SK-N-SH (cell line): ENCODE measurements at regions not wholly inside any gene's neighbourhood (a gene's known extent, or its start where the extent isn't known, plus 50 kb on each side); places are given as distances from the start of the nearest gene placed in this dataset.

Source experiments
- CTCF ChIA-PET: fragments of 300-600, 350-600 bp; formaldehyde crosslinking; extraction: SDS; loops from one replicate; lab custom pipeline; 2021; lab: Yijun Ruan, JAX
- POLR2A ChIA-PET: fragments of 350-600 bp; sonication (Branson Sonifier 250); formaldehyde crosslinking; extraction: SDS; loops from one replicate; lab custom pipeline; 2020; ENCODE audit warnings: antibody characterized with exemption, inconsistent platforms; lab: Yijun Ruan, JAX
- DNase-seq: peaks from one replicate; pipeline ENCODE4 v3.0.0; 2012
- H2AFZ ChIP-seq: fragments of 200-600 bp; sonication (generic); 2 replicates; pipeline ENCODE4 v1.8.1; 2016; ENCODE audit warnings: antibody characterized with exemption, mild to moderate bottlenecking, low read depth
- H3F3A ChIP-seq: fragments of 200-600 bp; sonication (generic); replicated peaks from 2 replicates; pipeline ENCODE3; 2016; ENCODE audit warnings: antibody characterized with exemption, mild to moderate bottlenecking; ENCODE audit not compliant: insufficient read depth
- H3K27ac ChIP-seq, 2 experiments: fragments of 200-500 bp in 1 of 2; fragments of 200-600 bp in 1 of 2; sonication (Bioruptor generic) in 1 of 2; sonication (generic), shearing (Covaris generic) in 1 of 2; 2 replicates each; pipeline versions ENCODE4 v1.5.1 to v1.6.1; 2014 to 2016; ENCODE audit warnings: low read depth in 2 of 2, inconsistent platforms in 1 of 2, low read length in 1 of 2, mild to moderate bottlenecking in 1 of 2, mixed read lengths in 1 of 2
- H3K27me3 ChIP-seq: fragments of 200-600 bp; sonication (generic), shearing (Covaris generic); 2 replicates; pipeline ENCODE4 v1.6.1; 2016; ENCODE audit warnings: mixed run types; ENCODE audit not compliant: insufficient read depth
- H3K36me3 ChIP-seq, 2 experiments: fragments of 200-500 bp in 1 of 2; fragments of 200-600 bp in 1 of 2; sonication (Bioruptor generic) in 1 of 2; sonication (generic) in 1 of 2; replicated peaks in 1 of 2; 2 replicates each; pipeline versions ENCODE3 to v1.5.1; 2014 to 2016; ENCODE audit warnings: low read length in 1 of 2, mild to moderate bottlenecking in 1 of 2; ENCODE audit not compliant: insufficient read depth in 2 of 2, control insufficient read depth in 1 of 2
- H3K4me1 ChIP-seq, 2 experiments: fragments of 200-500 bp in 1 of 2; fragments of 200-600 bp in 1 of 2; sonication (Bioruptor generic) in 1 of 2; sonication (generic), shearing (Covaris generic) in 1 of 2; 2 replicates each; pipeline versions ENCODE4 v1.5.1 to v1.6.1; 2014 to 2016; ENCODE audit warnings: low read depth in 1 of 2, low read length in 1 of 2, mixed run types in 1 of 2; ENCODE audit not compliant: insufficient read depth in 2 of 2, control insufficient read depth in 1 of 2
- H3K4me2 ChIP-seq: fragments of 200-600 bp; sonication (generic), shearing (Covaris generic); 2 replicates; pipeline ENCODE4 v1.6.1; 2017; ENCODE audit warnings: mixed run types
- H3K4me3 ChIP-seq, 2 experiments: fragments of 200-500 bp in 1 of 2; fragments of 200-600 bp in 1 of 2; sonication (Bioruptor generic) in 1 of 2; sonication (generic), shearing (Covaris generic) in 1 of 2; 2 replicates each; pipeline versions ENCODE4 v1.5.1 to v1.8.1; 2014 to 2016; ENCODE audit warnings: low read depth in 2 of 2, inconsistent platforms in 1 of 2, low read length in 1 of 2, mild to moderate bottlenecking in 1 of 2, mixed read lengths in 1 of 2, moderate library complexity in 1 of 2
- H3K79me2 ChIP-seq: fragments of 200-600 bp; sonication (generic); 2 replicates; pipeline ENCODE4 v1.8.1; 2017; ENCODE audit warnings: mild to moderate bottlenecking; ENCODE audit not compliant: insufficient read depth
- H3K9ac ChIP-seq: fragments of 200-600 bp; sonication (generic); 2 replicates; pipeline ENCODE4 v1.6.1; 2017; ENCODE audit warnings: mixed run types
- H3K9me2 ChIP-seq: fragments of 200-600 bp; sonication (generic); 2 replicates; pipeline ENCODE4 v1.6.1; 2017; ENCODE audit warnings: mixed run types
- H3K9me3 ChIP-seq: fragments of 200-600 bp; sonication (generic); 2 replicates; pipeline ENCODE4 v1.6.1; 2017; ENCODE audit warnings: mixed run types, mild to moderate bottlenecking, moderate library complexity
- H4K20me1 ChIP-seq: fragments of 200-600 bp; sonication (generic); 2 replicates; pipeline ENCODE4 v1.6.1; 2017; ENCODE audit warnings: mild to moderate bottlenecking, mixed run types; ENCODE audit not compliant: insufficient read depth
- CHD2 ChIP-seq: fragments of 150-350 bp; IDR thresholded peaks from 2 replicates; pipeline ENCODE4 v1.6.1; 2018; ENCODE audit warnings: low read length; ENCODE audit not compliant: partially characterized antibody
- ELF1 ChIP-seq: IDR thresholded peaks from 2 replicates; pipeline ENCODE4 v1.4.0; 2012
- EP300 ChIP-seq, 2 experiments: IDR thresholded peaks; 2 replicates each; pipeline versions ENCODE4 v1.4.0 to v1.6.1; 2012; ENCODE audit warnings: borderline replicate concordance in 1 of 2, low read depth in 1 of 2, low read length in 1 of 2
- FOSL2 ChIP-seq: IDR thresholded peaks from 2 replicates; pipeline ENCODE4 v1.4.0; 2012; ENCODE audit warnings: low read depth, mild to moderate bottlenecking, moderate library complexity, borderline replicate concordance
- JUND ChIP-seq: IDR thresholded peaks from 2 replicates; pipeline ENCODE4 v1.4.0; 2012
- MXI1 ChIP-seq: IDR thresholded peaks from 2 replicates; pipeline ENCODE4 v1.6.1; 2012; ENCODE audit warnings: mild to moderate bottlenecking, low read depth, low read length, improper control_type of control experiment
- NFIC ChIP-seq: IDR thresholded peaks from 2 replicates; pipeline ENCODE4 v1.4.0; 2012; ENCODE audit warnings: borderline replicate concordance
- POLR2AphosphoS5 ChIP-seq: IDR thresholded peaks from 2 replicates; pipeline ENCODE4 v1.6.1; 2012; ENCODE audit warnings: low read depth, low read length
- REST ChIP-seq: IDR thresholded peaks from 2 replicates; pipeline ENCODE4 v1.6.1; 2012; ENCODE audit warnings: mild to moderate bottlenecking, low read depth, low read length, moderate library complexity
- SIN3A ChIP-seq: IDR thresholded peaks from 2 replicates; pipeline ENCODE4 v1.6.1; 2012; ENCODE audit warnings: low read depth, mild to moderate bottlenecking, low read length, moderate library complexity, borderline replicate concordance
- SMC3 ChIP-seq: IDR thresholded peaks from 2 replicates; pipeline ENCODE4 v1.6.1; 2012; ENCODE audit warnings: low read depth, low read length, improper control_type of control experiment
- TAF1 ChIP-seq: IDR thresholded peaks from 2 replicates; pipeline ENCODE4 v1.6.1; 2012; ENCODE audit warnings: low read depth, mild to moderate bottlenecking, low read length, moderate library complexity, borderline replicate concordance
- TEAD4 ChIP-seq: IDR thresholded peaks from 2 replicates; pipeline ENCODE4 v1.4.0; 2012; ENCODE audit warnings: mild to moderate bottlenecking, borderline replicate concordance; ENCODE audit not compliant: insufficient read depth
- WGBS: methylation state at CpG from one replicate; pipeline ENCODE4 v1.1.6; 2017; ENCODE audit warnings: low lambda C conversion rate; 5-methylcytosine and 5-hydroxymethylcytosine counted together
- TF ChIP-seq, protein P1 (sequence below): fragments of 200-600 bp; sonication (generic); IDR thresholded peaks from 2 replicates; pipeline ENCODE4 v1.6.1; 2017; ENCODE audit warnings: antibody characterized with exemption, mild to moderate bottlenecking, moderate library complexity
- TF ChIP-seq, protein P2 (sequence below): IDR thresholded peaks from 2 replicates; pipeline ENCODE4 v1.4.0; 2012; ENCODE audit warnings: low read depth, borderline replicate concordance
- TF ChIP-seq, protein P3 (sequence below): IDR thresholded peaks from 2 replicates; pipeline ENCODE4 v1.4.0; 2012; ENCODE audit warnings: low read depth, borderline replicate concordance
- TF ChIP-seq, protein P4 (sequence below): fragments of 150-350 bp; IDR thresholded peaks from 2 replicates; pipeline ENCODE4 v1.6.1; 2017; ENCODE audit warnings: antibody characterized with exemption, low read length, low read depth, borderline replicate concordance

GRCh38 chr4:163871078-163871477 is 376.6 kb downstream of the TMA16 start:
- Histone ChIP-seq H3F3A (no peaks in the 10 kb centered on the region), H3K9me2 (no peaks in the 10 kb centered on the region), H3K4me3 (no peak overlapping the region), H3K4me1 (no peaks in the 10 kb centered on the region), H3K4me2 (no peak overlapping the region), H3K9me3 (no peaks in the 10 kb centered on the region), H3K79me2 (no peaks in the 10 kb centered on the region), H3K9ac (no peak overlapping the region), H2AFZ (no peak overlapping the region), H3K27me3 (no peaks in the 10 kb centered on the region), H3K27ac (no peak overlapping the region), H4K20me1 (no peaks in the 10 kb centered on the region), H3K36me3 (no peaks in the 10 kb centered on the region)
- ChIA-PET CTCF (no interaction called here), POLR2A (no interaction called here)
- WGBS = 10% methylated on average over 1 of the region's 1 CpG
- no peak for DNase-seq
- TF ChIP-seq, protein P1, sequence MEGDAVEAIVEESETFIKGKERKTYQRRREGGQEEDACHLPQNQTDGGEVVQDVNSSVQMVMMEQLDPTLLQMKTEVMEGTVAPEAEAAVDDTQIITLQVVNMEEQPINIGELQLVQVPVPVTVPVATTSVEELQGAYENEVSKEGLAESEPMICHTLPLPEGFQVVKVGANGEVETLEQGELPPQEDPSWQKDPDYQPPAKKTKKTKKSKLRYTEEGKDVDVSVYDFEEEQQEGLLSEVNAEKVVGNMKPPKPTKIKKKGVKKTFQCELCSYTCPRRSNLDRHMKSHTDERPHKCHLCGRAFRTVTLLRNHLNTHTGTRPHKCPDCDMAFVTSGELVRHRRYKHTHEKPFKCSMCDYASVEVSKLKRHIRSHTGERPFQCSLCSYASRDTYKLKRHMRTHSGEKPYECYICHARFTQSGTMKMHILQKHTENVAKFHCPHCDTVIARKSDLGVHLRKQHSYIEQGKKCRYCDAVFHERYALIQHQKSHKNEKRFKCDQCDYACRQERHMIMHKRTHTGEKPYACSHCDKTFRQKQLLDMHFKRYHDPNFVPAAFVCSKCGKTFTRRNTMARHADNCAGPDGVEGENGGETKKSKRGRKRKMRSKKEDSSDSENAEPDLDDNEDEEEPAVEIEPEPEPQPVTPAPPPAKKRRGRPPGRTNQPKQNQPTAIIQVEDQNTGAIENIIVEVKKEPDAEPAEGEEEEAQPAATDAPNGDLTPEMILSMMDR = no peak
- no peak for TF ChIP-seq CHD2
- TF ChIP-seq, all 33 proteins: peak for 0

DNA sequence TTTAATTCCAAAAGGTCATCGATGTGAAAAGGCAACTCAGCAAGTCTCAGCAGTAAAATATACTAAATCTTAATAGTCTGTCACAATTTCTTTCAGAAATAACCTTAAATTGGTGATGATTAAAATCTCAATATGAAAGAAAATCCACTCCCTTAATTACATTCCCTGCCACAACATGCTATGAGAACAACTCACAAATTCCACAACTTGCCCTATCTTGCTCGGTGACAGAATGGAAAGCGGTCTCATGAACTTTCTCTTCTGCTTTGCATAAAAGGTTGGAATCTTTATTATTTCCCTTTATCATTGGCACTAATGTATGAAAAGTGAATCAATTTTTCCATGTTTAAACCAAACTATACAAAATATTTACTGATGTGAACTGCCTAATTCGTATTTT is 380.8 kb downstream of the TMA16 start:
- TF ChIP-seq TAF1 (no peak), REST (no peak), TEAD4 (no peak), JUND (no peak), SMC3 (no peak), SIN3A (no peak), FOSL2 (no peak), MXI1 (no peak), POLR2AphosphoS5 (no peak), EP300 (IDR thresholded peaks at IDR 0.05; ENCODE audit: borderline replicate concordance in 1 of 2, low read depth in 1 of 2, low read length in 1 of 2) (no peak), ELF1 (no peak), CHD2 (no peak), NFIC (no peak)
- TF ChIP-seq, protein P2, sequence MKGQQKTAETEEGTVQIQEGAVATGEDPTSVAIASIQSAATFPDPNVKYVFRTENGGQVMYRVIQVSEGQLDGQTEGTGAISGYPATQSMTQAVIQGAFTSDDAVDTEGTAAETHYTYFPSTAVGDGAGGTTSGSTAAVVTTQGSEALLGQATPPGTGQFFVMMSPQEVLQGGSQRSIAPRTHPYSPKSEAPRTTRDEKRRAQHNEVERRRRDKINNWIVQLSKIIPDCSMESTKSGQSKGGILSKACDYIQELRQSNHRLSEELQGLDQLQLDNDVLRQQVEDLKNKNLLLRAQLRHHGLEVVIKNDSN = no peak
- TF ChIP-seq, protein P3, sequence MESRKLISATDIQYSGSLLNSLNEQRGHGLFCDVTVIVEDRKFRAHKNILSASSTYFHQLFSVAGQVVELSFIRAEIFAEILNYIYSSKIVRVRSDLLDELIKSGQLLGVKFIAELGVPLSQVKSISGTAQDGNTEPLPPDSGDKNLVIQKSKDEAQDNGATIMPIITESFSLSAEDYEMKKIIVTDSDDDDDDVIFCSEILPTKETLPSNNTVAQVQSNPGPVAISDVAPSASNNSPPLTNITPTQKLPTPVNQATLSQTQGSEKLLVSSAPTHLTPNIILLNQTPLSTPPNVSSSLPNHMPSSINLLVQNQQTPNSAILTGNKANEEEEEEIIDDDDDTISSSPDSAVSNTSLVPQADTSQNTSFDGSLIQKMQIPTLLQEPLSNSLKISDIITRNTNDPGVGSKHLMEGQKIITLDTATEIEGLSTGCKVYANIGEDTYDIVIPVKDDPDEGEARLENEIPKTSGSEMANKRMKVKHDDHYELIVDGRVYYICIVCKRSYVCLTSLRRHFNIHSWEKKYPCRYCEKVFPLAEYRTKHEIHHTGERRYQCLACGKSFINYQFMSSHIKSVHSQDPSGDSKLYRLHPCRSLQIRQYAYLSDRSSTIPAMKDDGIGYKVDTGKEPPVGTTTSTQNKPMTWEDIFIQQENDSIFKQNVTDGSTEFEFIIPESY = no peak
- TF ChIP-seq, protein P4, sequence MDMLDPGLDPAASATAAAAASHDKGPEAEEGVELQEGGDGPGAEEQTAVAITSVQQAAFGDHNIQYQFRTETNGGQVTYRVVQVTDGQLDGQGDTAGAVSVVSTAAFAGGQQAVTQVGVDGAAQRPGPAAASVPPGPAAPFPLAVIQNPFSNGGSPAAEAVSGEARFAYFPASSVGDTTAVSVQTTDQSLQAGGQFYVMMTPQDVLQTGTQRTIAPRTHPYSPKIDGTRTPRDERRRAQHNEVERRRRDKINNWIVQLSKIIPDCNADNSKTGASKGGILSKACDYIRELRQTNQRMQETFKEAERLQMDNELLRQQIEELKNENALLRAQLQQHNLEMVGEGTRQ = no peak
- Histone ChIP-seq H3K27me3 (no peaks in the 10 kb centered on the region), H3K27ac (no peak overlapping the region), H3F3A (no peaks in the 10 kb centered on the region), H3K4me2 (no peak overlapping the region), H3K9me2 (no peaks in the 10 kb centered on the region), H4K20me1 (no peaks in the 10 kb centered on the region), H3K79me2 (no peaks in the 10 kb centered on the region), H3K36me3 (no peaks in the 10 kb centered on the region), H3K9me3 (no peaks in the 10 kb centered on the region), H2AFZ (no peak overlapping the region), H3K4me1 (no peaks in the 10 kb centered on the region), H3K9ac (no peak overlapping the region), H3K4me3 (no peak overlapping the region)
- 32% methylated on average over 4 of the region's 4 CpGs for WGBS
- ChIA-PET POLR2A (no interaction called here), CTCF (no interaction called here)
- DNase-seq = no peak
